ENCODE measurements at regions not wholly inside any gene's neighbourhood (a gene's known extent, or its start where the extent isn't known, plus 50 kb on each side); places are given as distances from the start of the nearest gene placed in this dataset.

- 33% methylated on average over 1 of the region's 1 CpG for WGBS (ENCODE audit: insufficient coverage)
- DNase-seq = no peak
- H3K36me3 Mint-ChIP-seq = no peaks in the 10 kb centered on the region
- Histone ChIP-seq H3K27ac (ENCODE audit: low read length) (no peak overlapping the region), H3K9me3 (ENCODE audit: control insufficient read depth, insufficient read depth, low read length) (no peaks in the 10 kb centered on the region), H3K4me1 (ENCODE audit: control insufficient read depth, insufficient read depth, low read length) (no peaks in the 10 kb centered on the region), H3K27me3 (ENCODE audit: control insufficient read depth, insufficient read depth, low read length) (no peaks in the 10 kb centered on the region), H3K36me3 (ENCODE audit: control insufficient read depth, insufficient read depth, low read length) (no peaks in the 10 kb centered on the region), H3K4me3 (ENCODE audit: low read length) (no peak overlapping the region)
- no peak overlapping the region for H3K4me3 Mint-ChIP-seq
- no peak overlapping the region for H3K27ac Mint-ChIP-seq
- intact Hi-C loops (cut with micrococcal nuclease) = no loop called here
- no peaks in the 10 kb centered on the region for H3K4me1 Mint-ChIP-seq
- TF ChIP-seq CTCF (IDR thresholded peaks at IDR 0.05) = no peak
- no peak for ATAC-seq
- H3K9me3 Mint-ChIP-seq = no peaks in the 10 kb centered on the region
- H3K27me3 Mint-ChIP-seq (ENCODE audit: low read depth in 2 of 2) = no peaks in the 10 kb centered on the region
Observed at GRCh38 chr2:150214626-150215025, 272.8 kb downstream of the RND3 start.

- H3K27me3 ChIP-seq (ENCODE audit: control insufficient read depth, insufficient read depth, low read length) = no peaks in the 10 kb centered on the region
- H3K27me3 Mint-ChIP-seq (ENCODE audit: low read depth in 2 of 2) = no peaks in the 10 kb centered on the region
- no peaks in the 10 kb centered on the region for H3K36me3 ChIP-seq (ENCODE audit: control insufficient read depth, insufficient read depth, low read length)
- TF ChIP-seq CTCF (IDR thresholded peaks at IDR 0.05) = no peak
- H3K27ac ChIP-seq (ENCODE audit: low read length) = no peak overlapping the region
- H3K36me3 Mint-ChIP-seq = no peaks in the 10 kb centered on the region
- 59% methylated on average over 4 of the region's 4 CpGs for WGBS (ENCODE audit: insufficient coverage)
- DNase-seq (no peak), ATAC-seq (no peak)
- H3K4me3 ChIP-seq (ENCODE audit: low read length) = no peak overlapping the region
- no peaks in the 10 kb centered on the region for H3K4me1 Mint-ChIP-seq
- H3K9me3 ChIP-seq (ENCODE audit: control insufficient read depth, insufficient read depth, low read length) = no peaks in the 10 kb centered on the region
- H3K4me1 ChIP-seq (ENCODE audit: control insufficient read depth, insufficient read depth, low read length) = no peaks in the 10 kb centered on the region
- no peak overlapping the region for H3K27ac Mint-ChIP-seq
- H3K9me3 Mint-ChIP-seq = peaks cover 2 to 7% of the 10 kb centered on the region in 2 donors
- intact Hi-C loops (cut with micrococcal nuclease) = no loop called here
- H3K4me3 Mint-ChIP-seq = no peak overlapping the region
Observed at GRCh38 chr2:150212722-150213171, 274.7 kb downstream of the RND3 start.

- H3K27ac Mint-ChIP-seq = no peak overlapping the region
- intact Hi-C loops (cut with micrococcal nuclease) = no loop called here
- no peaks in the 10 kb centered on the region for H3K36me3 ChIP-seq (ENCODE audit: control insufficient read depth, insufficient read depth, low read length)
Observed at GRCh38 chr2:150211164-150211631, 276.3 kb downstream of the RND3 start.

More at GRCh38 chr2:150211164-150211631, 276.3 kb downstream of the RND3 start:
- ATAC-seq (no peak), DNase-seq (no peak)
- Histone ChIP-seq H3K27ac (ENCODE audit: low read length) (no peak overlapping the region), H3K27me3 (ENCODE audit: control insufficient read depth, insufficient read depth, low read length) (no peaks in the 10 kb centered on the region), H3K4me1 (ENCODE audit: control insufficient read depth, insufficient read depth, low read length) (no peaks in the 10 kb centered on the region), H3K9me3 (ENCODE audit: control insufficient read depth, insufficient read depth, low read length) (no peaks in the 10 kb centered on the region), H3K4me3 (ENCODE audit: low read length) (no peak overlapping the region)
- TF ChIP-seq CTCF (IDR thresholded peaks at IDR 0.05) = no peak
- no peak overlapping the region for H3K4me3 Mint-ChIP-seq
- no peaks in the 10 kb centered on the region for H3K36me3 Mint-ChIP-seq
- no peaks in the 10 kb centered on the region for H3K27me3 Mint-ChIP-seq (ENCODE audit: low read depth in 2 of 2)
- H3K4me1 Mint-ChIP-seq = no peaks in the 10 kb centered on the region
- H3K9me3 Mint-ChIP-seq = peaks cover 4 to 7% of the 10 kb centered on the region in 2 donors
